Endothelial cell of umbilical vein (primary cell): ENCODE measurements at regions not wholly inside any gene's neighbourhood (a gene's known extent, or its start where the extent isn't known, plus 50 kb on each side); places are given as distances from the start of the nearest gene placed in this dataset.

Source experiments
- CTCF ChIP-seq, 2 donors: IDR thresholded peaks; 1 replicate in 1 of 2; 2 replicates in 1 of 2; pipeline ENCODE4 v1.5.1; 2011; ENCODE audit warnings: low read length in 2 of 2, mild to moderate bottlenecking in 2 of 2, moderate library complexity in 2 of 2, control low read depth in 1 of 2, inconsistent platforms in 1 of 2, low read depth in 1 of 2; ENCODE audit not compliant: insufficient read depth in 1 of 2; ENCODE audit errors: extremely low read depth in 1 of 2
- EZH2 ChIP-seq: IDR thresholded peaks from 2 replicates; pipeline ENCODE4 v1.6.1; 2012; ENCODE audit warnings: borderline replicate concordance, low read depth, mild to moderate bottlenecking, moderate library complexity, low read length, inconsistent platforms; ENCODE audit not compliant: severe bottlenecking
- GATA2 ChIP-seq: IDR thresholded peaks from 2 replicates; pipeline ENCODE4 v1.7.0; 2011; ENCODE audit warnings: low read depth, mild to moderate bottlenecking, moderate library complexity, mixed read lengths, low read length; ENCODE audit not compliant: insufficient read length, insufficient read depth
- MAX ChIP-seq: IDR thresholded peaks from 2 replicates; pipeline ENCODE4 v1.6.1; 2011; ENCODE audit not compliant: insufficient read depth, insufficient read length
- POLR2A ChIP-seq: IDR thresholded peaks from 2 replicates; pipeline ENCODE4 v1.6.1; 2012; ENCODE audit warnings: low read depth, mild to moderate bottlenecking, control low read depth, low read length
- POLR2AphosphoS5 ChIP-seq: IDR thresholded peaks from 2 replicates; pipeline ENCODE4 v1.6.1; 2012; ENCODE audit warnings: low read depth, mild to moderate bottlenecking, control low read depth, low read length, moderate library complexity; ENCODE audit not compliant: insufficient read depth

DNA sequence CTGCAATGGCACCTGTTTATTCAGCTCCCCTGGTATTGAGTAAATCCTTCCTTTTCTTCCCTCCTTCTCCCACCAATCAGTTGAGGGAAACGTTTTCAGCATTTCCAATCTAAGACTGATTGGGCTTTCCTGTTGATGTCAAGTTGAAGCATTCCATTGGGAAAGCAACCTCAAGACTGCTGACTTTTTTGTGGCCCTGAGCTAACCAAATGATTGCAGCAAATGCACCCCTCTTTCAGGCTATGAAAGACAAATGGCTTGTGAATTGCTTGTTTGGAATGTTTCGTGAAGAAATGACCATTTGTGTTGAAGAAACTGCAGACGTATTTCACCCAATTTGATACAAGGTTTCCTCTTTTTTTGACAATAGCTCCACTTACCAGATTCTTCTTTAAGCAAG, 303.5 kb downstream of the EPHA4 start:
- TF ChIP-seq POLR2A (no peak), CTCF (IDR thresholded peaks at IDR 0.05; ENCODE audit: extremely low read depth in 1 of 2, insufficient read depth in 1 of 2, low read depth in 1 of 2, low read length in 2 of 2) (no peak), MAX (no peak), GATA2 (no peak), EZH2 (no peak), POLR2AphosphoS5 (no peak)
